IMR-90 (cell line): ENCODE measurements at regions not wholly inside any gene's neighbourhood (a gene's known extent, or its start where the extent isn't known, plus 50 kb on each side); places are given as distances from the start of the nearest gene placed in this dataset.

Source experiments
- ATAC-seq: fragments of 200-7000 bp; cut with Tn5 transposase; 2 replicates; pipeline ENCODE4 v1.9.1; 2020; ENCODE audit warnings: low read depth, mild to moderate bottlenecking, moderate library complexity
- BruUV-seq: library from RNA; stranded (reverse); fragments of 400-500 nt; replicated peaks from 2 replicates; lab custom pipeline; 2021; lab: Mats Ljungman, UMichigan
- CTCF ChIA-PET: fragments of 300-600 bp; formaldehyde crosslinking; extraction: SDS; loops from one replicate; lab custom pipeline; 2021; ENCODE audit warnings: antibody characterized with exemption; lab: Yijun Ruan, JAX
- POLR2A ChIA-PET: fragments of 300-600 bp; sonication (Branson Sonifier 250); formaldehyde crosslinking; loops from one replicate; lab custom pipeline; 2022; ENCODE audit warnings: antibody characterized with exemption; ENCODE audit not compliant: unreplicated experiment; lab: Charles Lee
- DNase-seq: peaks from one replicate; pipeline ENCODE4 v3.0.0; 2013
- H2AFZ ChIP-seq: replicated peaks from 2 replicates; pipeline ENCODE3; 2013; ENCODE audit warnings: low read length, mild to moderate bottlenecking; ENCODE audit not compliant: poor library complexity
- H2AK5ac ChIP-seq: 2 replicates; pipeline ENCODE4 v1.6.1; 2013; ENCODE audit warnings: low read depth, low read length, inconsistent platforms
- H2AK9ac ChIP-seq: replicated peaks from 2 replicates; pipeline ENCODE3; 2013; ENCODE audit warnings: mild to moderate bottlenecking, low read depth, low read length, moderate library complexity; ENCODE audit not compliant: poor library complexity
- H2BK120ac ChIP-seq: 2 replicates; pipeline ENCODE4 v1.6.1; 2013; ENCODE audit warnings: low read depth, low read length, inconsistent platforms
- H2BK15ac ChIP-seq: 3 replicates; pipeline ENCODE4 v1.6.1; 2013; ENCODE audit warnings: low read depth, low read length, inconsistent platforms
- H2BK20ac ChIP-seq: 2 replicates; pipeline ENCODE4 v1.6.1; 2013; ENCODE audit warnings: low read depth, mild to moderate bottlenecking, inconsistent platforms, low read length, moderate library complexity
- H2BK5ac ChIP-seq: 2 replicates; pipeline ENCODE4 v1.6.1; 2013; ENCODE audit warnings: mild to moderate bottlenecking, low read depth, low read length, inconsistent platforms; ENCODE audit not compliant: poor library complexity, severe bottlenecking
- H3K14ac ChIP-seq: replicated peaks from 2 replicates; pipeline ENCODE4 v1.6.1; 2013; ENCODE audit warnings: low read depth, low read length, inconsistent platforms
- H3K18ac ChIP-seq: 2 replicates; pipeline ENCODE4 v1.6.1; 2013; ENCODE audit warnings: low read depth, low read length, control low read depth
- H3K23ac ChIP-seq: 2 replicates; pipeline ENCODE4 v1.6.1; 2013; ENCODE audit warnings: low read depth, low read length, inconsistent platforms
- H3K27ac ChIP-seq: 2 replicates; pipeline ENCODE4 v1.5.1; 2013; ENCODE audit warnings: mild to moderate bottlenecking, control low read depth, low read length; ENCODE audit not compliant: insufficient read depth
- H3K27me3 ChIP-seq: 2 replicates; pipeline ENCODE4 v1.6.1; 2013; ENCODE audit warnings: low read length; ENCODE audit not compliant: control insufficient read depth, insufficient read depth
- H3K36me3 ChIP-seq: 2 replicates; pipeline ENCODE4 v1.6.1; 2013; ENCODE audit warnings: low read length, mixed read lengths; ENCODE audit not compliant: control insufficient read depth, insufficient read depth
- H3K4ac ChIP-seq: 2 replicates; pipeline ENCODE4 v1.6.1; 2013; ENCODE audit warnings: low read depth, low read length, inconsistent platforms
- H3K4me1 ChIP-seq: 2 replicates; pipeline ENCODE4 v1.6.1; 2013; ENCODE audit warnings: low read length, mixed read lengths; ENCODE audit not compliant: control insufficient read depth, insufficient read depth
- H3K4me2 ChIP-seq: 2 replicates; pipeline ENCODE4 v1.6.1; 2013; ENCODE audit warnings: low read depth, mild to moderate bottlenecking, control low read depth, low read length, moderate library complexity
- H3K4me3 ChIP-seq: 2 replicates; pipeline ENCODE4 v1.5.1; 2013; ENCODE audit warnings: low read depth, mild to moderate bottlenecking, control low read depth, low read length, moderate library complexity; ENCODE audit not compliant: insufficient read depth
- H3K56ac ChIP-seq: 2 replicates; pipeline ENCODE4 v1.6.1; 2013; ENCODE audit warnings: low read length, inconsistent platforms; ENCODE audit not compliant: insufficient read depth; ENCODE audit errors: extremely low read depth
- H3K79me1 ChIP-seq, 2 experiments: 2 replicates each; pipeline ENCODE4 v1.6.1; 2013; ENCODE audit warnings: low read length in 2 of 2, inconsistent platforms in 1 of 2, low read depth in 1 of 2
- H3K9ac ChIP-seq: 2 replicates; pipeline ENCODE4 v1.6.1; 2013; ENCODE audit warnings: low read depth, low read length, control low read depth
- H3K9me1 ChIP-seq: 2 replicates; pipeline ENCODE4 v1.6.1; 2013; ENCODE audit warnings: low read length, inconsistent platforms; ENCODE audit not compliant: insufficient read depth
- H3K9me3 ChIP-seq: 2 replicates; pipeline ENCODE4 v1.6.1; 2013; ENCODE audit warnings: low read length; ENCODE audit not compliant: control insufficient read depth, insufficient read depth
- H4K20me1 ChIP-seq: 2 replicates; pipeline ENCODE4 v1.6.1; 2013; ENCODE audit warnings: low read length, inconsistent platforms; ENCODE audit not compliant: insufficient read depth
- H4K5ac ChIP-seq: 2 replicates; pipeline ENCODE4 v1.6.1; 2013; ENCODE audit warnings: mild to moderate bottlenecking, low read depth, low read length, control low read depth
- H4K8ac ChIP-seq, 2 experiments: 2 replicates each; pipeline ENCODE4 v1.6.1; 2013; ENCODE audit warnings: low read depth in 2 of 2, low read length in 2 of 2, control low read depth in 1 of 2, inconsistent platforms in 1 of 2
- H4K91ac ChIP-seq: 2 replicates; pipeline ENCODE4 v1.6.1; 2013; ENCODE audit warnings: low read depth, low read length, inconsistent platforms; ENCODE audit not compliant: insufficient read depth
- BHLHE40 ChIP-seq: fragments of 150-350 bp; IDR thresholded peaks from 2 replicates; pipeline ENCODE4 v1.6.1; 2016; ENCODE audit warnings: mild to moderate bottlenecking, low read depth, low read length
- CEBPB ChIP-seq: IDR thresholded peaks from 2 replicates; pipeline ENCODE4 v1.6.1; 2012; ENCODE audit warnings: low read depth, low read length, improper control_type of control experiment
- CHD1 ChIP-seq: IDR thresholded peaks from 2 replicates; pipeline ENCODE4 v1.6.1; 2012; ENCODE audit warnings: low read depth, low read length, improper control_type of control experiment
- FOS ChIP-seq: fragments of 150-350 bp; IDR thresholded peaks from 2 replicates; pipeline ENCODE4 v1.6.1; 2016; ENCODE audit warnings: low read depth, low read length
- MAFK ChIP-seq: IDR thresholded peaks from 2 replicates; pipeline ENCODE4 v1.6.1; 2012; ENCODE audit warnings: low read depth, low read length, improper control_type of control experiment
- MAZ ChIP-seq: IDR thresholded peaks from 2 replicates; pipeline ENCODE4 v1.6.1; 2012; ENCODE audit warnings: low read depth, mild to moderate bottlenecking, low read length, improper control_type of control experiment, moderate library complexity, borderline replicate concordance
- MXI1 ChIP-seq: IDR thresholded peaks from 2 replicates; pipeline ENCODE4 v1.6.1; 2012; ENCODE audit warnings: low read depth, mild to moderate bottlenecking, low read length, moderate library complexity, borderline replicate concordance
- NFE2L2 ChIP-seq: fragments of 150-350 bp; IDR thresholded peaks from 2 replicates; pipeline ENCODE4 v1.6.1; 2016; ENCODE audit warnings: low read depth, mild to moderate bottlenecking, low read length
- POLR2A ChIP-seq: IDR thresholded peaks from 2 replicates; pipeline ENCODE4 v1.6.1; 2012; ENCODE audit warnings: mild to moderate bottlenecking, low read depth, low read length
- RAD21 ChIP-seq: IDR thresholded peaks from 2 replicates; pipeline ENCODE4 v1.6.1; 2012; ENCODE audit warnings: low read length, improper control_type of control experiment
- RCOR1 ChIP-seq: IDR thresholded peaks from 2 replicates; pipeline ENCODE4 v1.6.1; 2012; ENCODE audit warnings: mild to moderate bottlenecking, low read length, improper control_type of control experiment; ENCODE audit not compliant: insufficient replicate concordance
- RFX5 ChIP-seq: IDR thresholded peaks from 2 replicates; pipeline ENCODE4 v1.8.0; 2012; ENCODE audit warnings: low read depth, mild to moderate bottlenecking, low read length, moderate library complexity
- SMC3 ChIP-seq: fragments of 150-350 bp; IDR thresholded peaks from 2 replicates; pipeline ENCODE4 v1.6.1; 2016; ENCODE audit warnings: low read depth, mild to moderate bottlenecking, antibody characterized with exemption, low read length, moderate library complexity
- WGBS, 2 experiments: methylation state at CpG; one replicate each; pipeline versions ENCODE4 v1.1.5 to v1.1.7; 2013; ENCODE audit warnings: missing lambda C conversion rate in 2 of 2; ENCODE audit not compliant: insufficient read length in 1 of 2; ENCODE audit errors: extremely low coverage in 2 of 2; 5-methylcytosine and 5-hydroxymethylcytosine counted together
- dilution Hi-C: fragments of 300-500 bp; cut with HindIII; formaldehyde crosslinking; loops from one replicate; pipeline ENCODE4 v1.14.3; 2018; ENCODE audit warnings: low sequenced_read_pairs; ENCODE audit not compliant: unreplicated experiment
- in situ Hi-C: fragments of 300-500 bp; cut with MboI; formaldehyde crosslinking; loops from 3 replicates; pipeline ENCODE4 v1.14.3; 2019; ENCODE audit warnings: low sequenced_read_pairs, inconsistent platforms, mixed read lengths
- intact Hi-C: fragments of 100-400 bp; cut with micrococcal nuclease; formaldehyde crosslinking; loops from 2 replicates; pipeline ENCODE4 v1.10.0; 2022
- TF ChIP-seq, protein P1 (sequence below): fragments of 150-350 bp; IDR thresholded peaks from 2 replicates; pipeline ENCODE4 v1.6.1; 2016; ENCODE audit warnings: low read depth, mild to moderate bottlenecking, low read length, moderate library complexity, borderline replicate concordance
- TF ChIP-seq, protein P2 (sequence below): fragments of 150-350 bp; IDR thresholded peaks from 2 replicates; pipeline ENCODE4 v1.6.1; 2017; ENCODE audit warnings: mild to moderate bottlenecking, antibody characterized with exemption, low read length, low read depth
- TF ChIP-seq, protein P3 (sequence below): conservative IDR thresholded peaks from 2 replicates; pipeline ENCODE4 v1.5.1; 2012; ENCODE audit warnings: mild to moderate bottlenecking, low read depth, low read length, improper control_type of control experiment

- TF ChIP-seq MAFK (no peak), MAZ (no peak), MXI1 (no peak), RFX5 (no peak), FOS (no peak), NFE2L2 (no peak), SMC3 (no peak), RAD21 (no peak), POLR2A (no peak), BHLHE40 (no peak), CEBPB (no peak), RCOR1 (no peak), CHD1 (no peak)
- TF ChIP-seq, protein P1, sequence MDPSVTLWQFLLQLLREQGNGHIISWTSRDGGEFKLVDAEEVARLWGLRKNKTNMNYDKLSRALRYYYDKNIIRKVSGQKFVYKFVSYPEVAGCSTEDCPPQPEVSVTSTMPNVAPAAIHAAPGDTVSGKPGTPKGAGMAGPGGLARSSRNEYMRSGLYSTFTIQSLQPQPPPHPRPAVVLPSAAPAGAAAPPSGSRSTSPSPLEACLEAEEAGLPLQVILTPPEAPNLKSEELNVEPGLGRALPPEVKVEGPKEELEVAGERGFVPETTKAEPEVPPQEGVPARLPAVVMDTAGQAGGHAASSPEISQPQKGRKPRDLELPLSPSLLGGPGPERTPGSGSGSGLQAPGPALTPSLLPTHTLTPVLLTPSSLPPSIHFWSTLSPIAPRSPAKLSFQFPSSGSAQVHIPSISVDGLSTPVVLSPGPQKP: no peak
- TF ChIP-seq, protein P2, sequence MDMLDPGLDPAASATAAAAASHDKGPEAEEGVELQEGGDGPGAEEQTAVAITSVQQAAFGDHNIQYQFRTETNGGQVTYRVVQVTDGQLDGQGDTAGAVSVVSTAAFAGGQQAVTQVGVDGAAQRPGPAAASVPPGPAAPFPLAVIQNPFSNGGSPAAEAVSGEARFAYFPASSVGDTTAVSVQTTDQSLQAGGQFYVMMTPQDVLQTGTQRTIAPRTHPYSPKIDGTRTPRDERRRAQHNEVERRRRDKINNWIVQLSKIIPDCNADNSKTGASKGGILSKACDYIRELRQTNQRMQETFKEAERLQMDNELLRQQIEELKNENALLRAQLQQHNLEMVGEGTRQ: no peak
- TF ChIP-seq, protein P3, sequence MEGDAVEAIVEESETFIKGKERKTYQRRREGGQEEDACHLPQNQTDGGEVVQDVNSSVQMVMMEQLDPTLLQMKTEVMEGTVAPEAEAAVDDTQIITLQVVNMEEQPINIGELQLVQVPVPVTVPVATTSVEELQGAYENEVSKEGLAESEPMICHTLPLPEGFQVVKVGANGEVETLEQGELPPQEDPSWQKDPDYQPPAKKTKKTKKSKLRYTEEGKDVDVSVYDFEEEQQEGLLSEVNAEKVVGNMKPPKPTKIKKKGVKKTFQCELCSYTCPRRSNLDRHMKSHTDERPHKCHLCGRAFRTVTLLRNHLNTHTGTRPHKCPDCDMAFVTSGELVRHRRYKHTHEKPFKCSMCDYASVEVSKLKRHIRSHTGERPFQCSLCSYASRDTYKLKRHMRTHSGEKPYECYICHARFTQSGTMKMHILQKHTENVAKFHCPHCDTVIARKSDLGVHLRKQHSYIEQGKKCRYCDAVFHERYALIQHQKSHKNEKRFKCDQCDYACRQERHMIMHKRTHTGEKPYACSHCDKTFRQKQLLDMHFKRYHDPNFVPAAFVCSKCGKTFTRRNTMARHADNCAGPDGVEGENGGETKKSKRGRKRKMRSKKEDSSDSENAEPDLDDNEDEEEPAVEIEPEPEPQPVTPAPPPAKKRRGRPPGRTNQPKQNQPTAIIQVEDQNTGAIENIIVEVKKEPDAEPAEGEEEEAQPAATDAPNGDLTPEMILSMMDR: no peak
- peaks cover 27% of the 10 kb centered on the region for H3K4me1 ChIP-seq
- peak overlapping the region; percentile 69; the same call in 1 of the 2 replicates for H2AK5ac ChIP-seq
- no peak overlapping the region for H3K4me3 ChIP-seq
- H4K20me1 ChIP-seq: no peaks in the 10 kb centered on the region
- H3K27me3 ChIP-seq: no peaks in the 10 kb centered on the region
- H2BK20ac ChIP-seq: peak overlapping the region; percentile 75
- H3K18ac ChIP-seq: peak overlapping the region; percentile 90
- peak overlapping the region; percentile 70 for H3K14ac ChIP-seq
- ATAC-seq: no peak
- H3K9me3 ChIP-seq: no peaks in the 10 kb centered on the region
- H3K9ac ChIP-seq: no peak overlapping the region; the same call in 1 of the 2 replicates
- in situ Hi-C loops (no loop called here), dilution Hi-C loops (no loop called here), intact Hi-C loops (no loop called here)
- BruUV-seq: no TSS peak
- no peak for DNase-seq
- 0 out of 2 replicates have a peak overlapping the region, but pooled peaks have one; percentile 5 for H3K23ac ChIP-seq
- CTCF ChIA-PET: interaction anchor here (0.5 to 1.4 kb wide), 2 partner anchors 19 to 21 kb away, joined by 3 to 4 read pairs; no protein-coding TSS in a partner anchor
- H4K5ac ChIP-seq: peak overlapping the region; percentile 88; the same call in 1 of the 2 replicates
- peak overlapping the region; percentile 68 for H4K91ac ChIP-seq
- peak overlapping the region; percentile 83; the same call in 1 of the 2 replicates for H3K27ac ChIP-seq
- H2BK120ac ChIP-seq: peak overlapping the region; percentile 66
- H3K56ac ChIP-seq: no peak overlapping the region
- 100% methylated on average over 2 of the region's 6 CpGs; no CpG with 5 or more reads in 1 of the 2 experiments for WGBS, 2 experiments
- H3K4ac ChIP-seq: peak overlapping the region; percentile 68
- H3K4me2 ChIP-seq: peak overlapping the region; percentile 19; the same call in 1 of the 2 replicates
- H3K9me1 ChIP-seq: peaks cover 11% of the 10 kb centered on the region
- peak overlapping the region; percentile 43 for H2AFZ ChIP-seq
- H2BK15ac ChIP-seq: peak overlapping the region; percentile 52; the same call in 1 of the 3 replicates
- no peaks in the 10 kb centered on the region for H3K36me3 ChIP-seq
- H4K8ac ChIP-seq: peak overlapping the region in 1 of 2 experiments; percentile 17; a peak in 2 of 4 replicates
- H2BK5ac ChIP-seq: peak overlapping the region; percentile 22
- H3K79me1 ChIP-seq: no peaks in the 10 kb centered on the region
- no peak overlapping the region for H2AK9ac ChIP-seq
- POLR2A ChIA-PET: no interaction called here
Measured at GRCh38 chr2:41907141-41907540, 140.7 kb upstream of the PKDCC start.
